ENCODE measurements at regions not wholly inside any gene's neighbourhood (a gene's known extent, or its start where the extent isn't known, plus 50 kb on each side); places are given as distances from the start of the nearest gene placed in this dataset.

- Histone ChIP-seq H4K91ac (ENCODE audit: insufficient read length, low read depth, low read length) (no peak overlapping the region), H2AK5ac (ENCODE audit: insufficient read length, low read length) (no peak overlapping the region), H2BK20ac (ENCODE audit: low read depth, low read length, poor library complexity, severe bottlenecking) (no peak overlapping the region), H2BK12ac (ENCODE audit: insufficient read length, low read depth, low read length) (no peak overlapping the region), H3K18ac (ENCODE audit: insufficient read length, low read depth, low read length) (no peak overlapping the region), H3K79me1 (ENCODE audit: insufficient read depth, low read depth, low read length, poor library complexity, severe bottlenecking) (no peaks in the 10 kb centered on the region), H3K23ac (ENCODE audit: insufficient read length, low read depth, low read length) (no peak overlapping the region), H4K8ac (replicated peaks; ENCODE audit: insufficient read length, low read depth, low read length) (no peak overlapping the region), H3K4ac (ENCODE audit: low read depth, low read length) (no peak overlapping the region), H2BK120ac (ENCODE audit: low read depth, low read length, poor library complexity, severe bottlenecking) (no peak overlapping the region), H3K23me2 (ENCODE audit: insufficient read length, low read depth, low read length, poor library complexity, severe bottlenecking) (no peaks in the 10 kb centered on the region), H3T11ph (ENCODE audit: low read length) (no peak overlapping the region), H3K9ac (ENCODE audit: extremely low read depth, insufficient read length, low read length) (no peak overlapping the region), H3K9me3 (ENCODE audit: control insufficient read depth, low read depth, low read length) (no peaks in the 10 kb centered on the region), H3K4me2 (ENCODE audit: insufficient read depth, insufficient read length, low read length) (no peak overlapping the region), H3K27me3 (ENCODE audit: insufficient read depth, low read length) (no peaks in the 10 kb centered on the region), H3K4me1 (ENCODE audit: insufficient read depth, low read length) (peaks cover 4% of the 10 kb centered on the region), H2AFZ (ENCODE audit: low read length) (no peak overlapping the region), H3K79me2 (ENCODE audit: insufficient read depth, low read length) (no peaks in the 10 kb centered on the region), H2BK5ac (ENCODE audit: insufficient read length, low read length) (no peak overlapping the region), H4K20me1 (ENCODE audit: control insufficient read depth, insufficient read depth, insufficient read length) (no peaks in the 10 kb centered on the region), H3K27ac (ENCODE audit: insufficient read length, low read depth, low read length) (no peak overlapping the region), H4K5ac (ENCODE audit: insufficient read length, low read depth, low read length) (no peak overlapping the region), H3K56ac (ENCODE audit: insufficient read length, low read depth, low read length) (no peak overlapping the region), H2BK15ac (ENCODE audit: low read depth, low read length) (no peak overlapping the region), H3K14ac (ENCODE audit: insufficient read depth, low read length) (no peak overlapping the region)
- no peak for DNase-seq
- Mint-ChIP-seq H3K27me3 (ENCODE audit: low read depth) (peaks cover 18% of the 10 kb centered on the region), H3K9me3 (no peaks in the 10 kb centered on the region), H3K27ac (no peak overlapping the region), H3K4me1 (peaks cover 19 to 32% of the 10 kb centered on the region in 2 experiments), H3K4me3 (no peak overlapping the region), H3K36me3 (ENCODE audit: insufficient read depth in 1 of 3, low read depth in 3 of 3) (no peaks in the 10 kb centered on the region)
- TF ChIP-seq, protein P1, sequence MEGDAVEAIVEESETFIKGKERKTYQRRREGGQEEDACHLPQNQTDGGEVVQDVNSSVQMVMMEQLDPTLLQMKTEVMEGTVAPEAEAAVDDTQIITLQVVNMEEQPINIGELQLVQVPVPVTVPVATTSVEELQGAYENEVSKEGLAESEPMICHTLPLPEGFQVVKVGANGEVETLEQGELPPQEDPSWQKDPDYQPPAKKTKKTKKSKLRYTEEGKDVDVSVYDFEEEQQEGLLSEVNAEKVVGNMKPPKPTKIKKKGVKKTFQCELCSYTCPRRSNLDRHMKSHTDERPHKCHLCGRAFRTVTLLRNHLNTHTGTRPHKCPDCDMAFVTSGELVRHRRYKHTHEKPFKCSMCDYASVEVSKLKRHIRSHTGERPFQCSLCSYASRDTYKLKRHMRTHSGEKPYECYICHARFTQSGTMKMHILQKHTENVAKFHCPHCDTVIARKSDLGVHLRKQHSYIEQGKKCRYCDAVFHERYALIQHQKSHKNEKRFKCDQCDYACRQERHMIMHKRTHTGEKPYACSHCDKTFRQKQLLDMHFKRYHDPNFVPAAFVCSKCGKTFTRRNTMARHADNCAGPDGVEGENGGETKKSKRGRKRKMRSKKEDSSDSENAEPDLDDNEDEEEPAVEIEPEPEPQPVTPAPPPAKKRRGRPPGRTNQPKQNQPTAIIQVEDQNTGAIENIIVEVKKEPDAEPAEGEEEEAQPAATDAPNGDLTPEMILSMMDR (conservative IDR thresholded peaks at IDR 0.05): no peak
- no CpG with 5 or more reads among the region's 4 CpGs for WGBS (ENCODE audit: extremely low coverage, insufficient read length, low lambda C conversion rate)
Observed at GRCh38 chr13:111662895-111663294, 342.5 kb downstream of the TEX29 start.
